HL-60 (cell line): ENCODE measurements at regions not wholly inside any gene's neighbourhood (a gene's known extent, or its start where the extent isn't known, plus 50 kb on each side); places are given as distances from the start of the nearest gene placed in this dataset.

ENCODE experiments used
- GABPA ChIP-seq: IDR thresholded peaks from 2 replicates; pipeline ENCODE4 v1.6.1; 2012; ENCODE audit warnings: low read depth
- POLR2AphosphoS5 ChIP-seq: IDR thresholded peaks from 2 replicates; pipeline ENCODE4 v1.6.1; 2012; ENCODE audit warnings: low read depth
- TF ChIP-seq, protein P1 (sequence below): IDR thresholded peaks from one replicate; pipeline ENCODE4 v1.5.1; 2011; ENCODE audit warnings: low read length, control low read depth, inconsistent platforms; ENCODE audit not compliant: insufficient read depth
- TF ChIP-seq, protein P2 (sequence below): IDR thresholded peaks from 2 replicates; pipeline ENCODE4 v1.6.1; 2012; ENCODE audit warnings: low read depth; ENCODE audit not compliant: insufficient replicate concordance

DNA sequence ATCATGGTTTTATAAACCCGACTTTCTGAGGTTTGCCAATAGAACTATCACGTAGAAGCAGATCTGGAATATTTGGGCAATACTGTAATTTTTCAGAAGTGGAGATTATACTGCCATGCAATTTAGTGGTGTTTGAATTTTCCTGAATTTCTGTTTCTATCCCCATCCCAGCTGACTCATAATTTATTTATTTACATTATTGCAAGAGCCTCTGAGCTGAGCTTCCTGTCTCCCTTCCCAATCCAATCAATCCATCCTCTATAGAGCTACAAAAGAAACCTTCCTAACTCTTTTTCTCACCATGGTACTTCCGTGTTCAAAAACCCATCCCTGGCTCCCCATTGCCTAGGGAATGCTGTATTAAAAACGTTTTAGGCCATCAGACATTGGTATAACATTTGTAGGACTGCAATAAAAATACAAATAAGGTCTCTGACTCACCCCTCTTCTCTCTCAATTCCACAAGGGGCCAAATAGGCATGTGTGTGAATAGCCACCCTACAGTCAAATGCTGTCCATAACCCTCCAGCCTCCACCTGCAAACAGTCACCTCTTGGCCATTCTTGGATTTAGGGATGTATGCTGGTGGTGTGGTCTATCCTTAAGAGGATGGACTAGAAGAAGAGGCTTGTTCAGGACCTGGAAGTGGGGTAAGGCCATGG, 190.7 kb downstream of the CD47 start:
- TF ChIP-seq, protein P1, sequence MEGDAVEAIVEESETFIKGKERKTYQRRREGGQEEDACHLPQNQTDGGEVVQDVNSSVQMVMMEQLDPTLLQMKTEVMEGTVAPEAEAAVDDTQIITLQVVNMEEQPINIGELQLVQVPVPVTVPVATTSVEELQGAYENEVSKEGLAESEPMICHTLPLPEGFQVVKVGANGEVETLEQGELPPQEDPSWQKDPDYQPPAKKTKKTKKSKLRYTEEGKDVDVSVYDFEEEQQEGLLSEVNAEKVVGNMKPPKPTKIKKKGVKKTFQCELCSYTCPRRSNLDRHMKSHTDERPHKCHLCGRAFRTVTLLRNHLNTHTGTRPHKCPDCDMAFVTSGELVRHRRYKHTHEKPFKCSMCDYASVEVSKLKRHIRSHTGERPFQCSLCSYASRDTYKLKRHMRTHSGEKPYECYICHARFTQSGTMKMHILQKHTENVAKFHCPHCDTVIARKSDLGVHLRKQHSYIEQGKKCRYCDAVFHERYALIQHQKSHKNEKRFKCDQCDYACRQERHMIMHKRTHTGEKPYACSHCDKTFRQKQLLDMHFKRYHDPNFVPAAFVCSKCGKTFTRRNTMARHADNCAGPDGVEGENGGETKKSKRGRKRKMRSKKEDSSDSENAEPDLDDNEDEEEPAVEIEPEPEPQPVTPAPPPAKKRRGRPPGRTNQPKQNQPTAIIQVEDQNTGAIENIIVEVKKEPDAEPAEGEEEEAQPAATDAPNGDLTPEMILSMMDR = no peak
- TF ChIP-seq POLR2AphosphoS5 (no peak), GABPA (no peak)
- TF ChIP-seq, protein P2, sequence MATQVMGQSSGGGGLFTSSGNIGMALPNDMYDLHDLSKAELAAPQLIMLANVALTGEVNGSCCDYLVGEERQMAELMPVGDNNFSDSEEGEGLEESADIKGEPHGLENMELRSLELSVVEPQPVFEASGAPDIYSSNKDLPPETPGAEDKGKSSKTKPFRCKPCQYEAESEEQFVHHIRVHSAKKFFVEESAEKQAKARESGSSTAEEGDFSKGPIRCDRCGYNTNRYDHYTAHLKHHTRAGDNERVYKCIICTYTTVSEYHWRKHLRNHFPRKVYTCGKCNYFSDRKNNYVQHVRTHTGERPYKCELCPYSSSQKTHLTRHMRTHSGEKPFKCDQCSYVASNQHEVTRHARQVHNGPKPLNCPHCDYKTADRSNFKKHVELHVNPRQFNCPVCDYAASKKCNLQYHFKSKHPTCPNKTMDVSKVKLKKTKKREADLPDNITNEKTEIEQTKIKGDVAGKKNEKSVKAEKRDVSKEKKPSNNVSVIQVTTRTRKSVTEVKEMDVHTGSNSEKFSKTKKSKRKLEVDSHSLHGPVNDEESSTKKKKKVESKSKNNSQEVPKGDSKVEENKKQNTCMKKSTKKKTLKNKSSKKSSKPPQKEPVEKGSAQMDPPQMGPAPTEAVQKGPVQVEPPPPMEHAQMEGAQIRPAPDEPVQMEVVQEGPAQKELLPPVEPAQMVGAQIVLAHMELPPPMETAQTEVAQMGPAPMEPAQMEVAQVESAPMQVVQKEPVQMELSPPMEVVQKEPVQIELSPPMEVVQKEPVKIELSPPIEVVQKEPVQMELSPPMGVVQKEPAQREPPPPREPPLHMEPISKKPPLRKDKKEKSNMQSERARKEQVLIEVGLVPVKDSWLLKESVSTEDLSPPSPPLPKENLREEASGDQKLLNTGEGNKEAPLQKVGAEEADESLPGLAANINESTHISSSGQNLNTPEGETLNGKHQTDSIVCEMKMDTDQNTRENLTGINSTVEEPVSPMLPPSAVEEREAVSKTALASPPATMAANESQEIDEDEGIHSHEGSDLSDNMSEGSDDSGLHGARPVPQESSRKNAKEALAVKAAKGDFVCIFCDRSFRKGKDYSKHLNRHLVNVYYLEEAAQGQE = no peak
